ENCODE measurements at regions not wholly inside any gene's neighbourhood (a gene's known extent, or its start where the extent isn't known, plus 50 kb on each side); places are given as distances from the start of the nearest gene placed in this dataset.

DNA sequence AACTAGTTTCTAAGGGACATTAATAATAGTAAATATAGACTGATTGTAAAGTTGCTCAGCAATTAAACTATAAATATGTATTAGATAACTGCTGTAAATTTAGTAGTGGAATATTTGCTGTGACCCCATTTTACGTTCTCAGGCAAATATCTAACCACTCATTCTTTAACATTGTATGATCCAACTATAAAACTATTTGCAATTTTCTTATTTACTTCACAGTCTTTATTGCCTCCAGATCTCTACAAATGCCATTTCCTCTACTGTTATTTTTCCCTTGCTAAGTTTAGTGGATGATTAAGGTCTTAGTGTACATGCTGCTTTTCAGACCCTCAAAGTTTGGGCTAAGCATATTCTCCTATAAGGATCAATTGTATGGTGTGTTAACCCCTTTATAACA, 526.2 kb upstream of the ST8SIA4 start:
- TF ChIP-seq CTCF (IDR thresholded peaks at IDR 0.05) (no peak), POLR2A (IDR thresholded peaks at IDR 0.05) (no peak), POLR2AphosphoS5 (IDR thresholded peaks at IDR 0.05) (no peak), EP300 (IDR thresholded peaks at IDR 0.05) (no peak)

All from suprapubic skin (tissue), 4 donors.